ENCODE measurements at regions not wholly inside any gene's neighbourhood (a gene's known extent, or its start where the extent isn't known, plus 50 kb on each side); places are given as distances from the start of the nearest gene placed in this dataset.

DNA sequence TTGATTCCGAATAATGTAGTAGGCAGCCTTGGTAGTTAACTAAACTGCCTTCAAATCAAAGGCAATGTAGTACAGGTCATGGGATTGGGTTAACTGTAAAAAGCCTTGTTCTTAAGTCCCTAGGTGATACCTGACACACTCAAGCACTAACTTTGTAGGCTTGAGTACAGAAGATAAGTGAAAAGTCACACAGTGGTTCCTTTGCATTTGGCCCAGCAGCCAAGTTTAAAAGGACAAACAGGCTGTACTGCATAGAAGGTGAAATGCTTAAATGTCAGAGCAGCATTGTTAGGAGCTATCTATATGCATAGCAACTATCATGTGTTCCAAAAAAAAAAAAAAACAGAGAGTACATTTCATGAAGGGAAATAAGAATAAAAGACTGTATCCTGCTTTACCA lies 178.4 kb downstream of the ATOH1 start:
- no peak for TF ChIP-seq EP300 (IDR thresholded peaks at IDR 0.05; ENCODE audit: borderline replicate concordance in 1 of 2, low read depth in 1 of 2, low read length in 1 of 2)
- no peak for TF ChIP-seq YY1 (IDR thresholded peaks at IDR 0.05; ENCODE audit: low read depth)
- no peak for TF ChIP-seq RAD21 (IDR thresholded peaks at IDR 0.05; ENCODE audit: low read length)
- TF ChIP-seq, protein P1, sequence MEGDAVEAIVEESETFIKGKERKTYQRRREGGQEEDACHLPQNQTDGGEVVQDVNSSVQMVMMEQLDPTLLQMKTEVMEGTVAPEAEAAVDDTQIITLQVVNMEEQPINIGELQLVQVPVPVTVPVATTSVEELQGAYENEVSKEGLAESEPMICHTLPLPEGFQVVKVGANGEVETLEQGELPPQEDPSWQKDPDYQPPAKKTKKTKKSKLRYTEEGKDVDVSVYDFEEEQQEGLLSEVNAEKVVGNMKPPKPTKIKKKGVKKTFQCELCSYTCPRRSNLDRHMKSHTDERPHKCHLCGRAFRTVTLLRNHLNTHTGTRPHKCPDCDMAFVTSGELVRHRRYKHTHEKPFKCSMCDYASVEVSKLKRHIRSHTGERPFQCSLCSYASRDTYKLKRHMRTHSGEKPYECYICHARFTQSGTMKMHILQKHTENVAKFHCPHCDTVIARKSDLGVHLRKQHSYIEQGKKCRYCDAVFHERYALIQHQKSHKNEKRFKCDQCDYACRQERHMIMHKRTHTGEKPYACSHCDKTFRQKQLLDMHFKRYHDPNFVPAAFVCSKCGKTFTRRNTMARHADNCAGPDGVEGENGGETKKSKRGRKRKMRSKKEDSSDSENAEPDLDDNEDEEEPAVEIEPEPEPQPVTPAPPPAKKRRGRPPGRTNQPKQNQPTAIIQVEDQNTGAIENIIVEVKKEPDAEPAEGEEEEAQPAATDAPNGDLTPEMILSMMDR (IDR thresholded peaks at IDR 0.05) = no peak
- TF ChIP-seq, protein P2, sequence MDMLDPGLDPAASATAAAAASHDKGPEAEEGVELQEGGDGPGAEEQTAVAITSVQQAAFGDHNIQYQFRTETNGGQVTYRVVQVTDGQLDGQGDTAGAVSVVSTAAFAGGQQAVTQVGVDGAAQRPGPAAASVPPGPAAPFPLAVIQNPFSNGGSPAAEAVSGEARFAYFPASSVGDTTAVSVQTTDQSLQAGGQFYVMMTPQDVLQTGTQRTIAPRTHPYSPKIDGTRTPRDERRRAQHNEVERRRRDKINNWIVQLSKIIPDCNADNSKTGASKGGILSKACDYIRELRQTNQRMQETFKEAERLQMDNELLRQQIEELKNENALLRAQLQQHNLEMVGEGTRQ (IDR thresholded peaks at IDR 0.05; ENCODE audit: borderline replicate concordance, low read depth, low read length) = no peak
- no peak for TF ChIP-seq POLR2AphosphoS5 (IDR thresholded peaks at IDR 0.05; ENCODE audit: low read depth, low read length)
- TF ChIP-seq RFX5 (IDR thresholded peaks at IDR 0.05; ENCODE audit: low read length) = no peak
- no peak for TF ChIP-seq GABPA (IDR thresholded peaks at IDR 0.05; ENCODE audit: low read depth)
- no peak for TF ChIP-seq ELF1 (IDR thresholded peaks at IDR 0.05)

Measured in SK-N-SH (cell line).